PC-3 (cell line): ENCODE measurements at regions not wholly inside any gene's neighbourhood (a gene's known extent, or its start where the extent isn't known, plus 50 kb on each side); places are given as distances from the start of the nearest gene placed in this dataset.

Experiments
- ATAC-seq: fragments of 200-7000 bp; cut with Tn5 transposase; 2 replicates; pipeline ENCODE4 v1.9.1; 2020; ENCODE audit warnings: mild to moderate bottlenecking, moderate library complexity
- BruUV-seq: library from RNA; stranded (reverse); fragments of 400-500 nt; replicated peaks from 2 replicates; lab custom pipeline; 2021; lab: Mats Ljungman, UMichigan
- CTCF ChIA-PET: fragments of 300-600 bp; sonication (Branson Sonifier 250); formaldehyde crosslinking; loops from one replicate; lab custom pipeline; 2022; ENCODE audit warnings: antibody characterized with exemption; lab: Charles Lee
- POLR2A ChIA-PET: fragments of 300-600 bp; sonication (Branson Sonifier 250); formaldehyde crosslinking; loops from one replicate; lab custom pipeline; 2022; ENCODE audit warnings: antibody characterized with exemption; ENCODE audit not compliant: unreplicated experiment; lab: Charles Lee
- DNase-seq: peaks from one replicate; pipeline ENCODE4 v3.0.0-alpha.2; 2015
- H2AFZ ChIP-seq: fragments of 300-600 bp; sonication (generic); 2 replicates; pipeline ENCODE4 v1.6.0; 2016; ENCODE audit warnings: antibody characterized with exemption, low read length
- H3F3A ChIP-seq: fragments of 300-600 bp; sonication (generic); one replicate; pipeline ENCODE4 v1.6.0; 2017; ENCODE audit warnings: antibody characterized with exemption, low read length, control low read depth, mild to moderate bottlenecking; ENCODE audit not compliant: unreplicated experiment
- H3K27ac ChIP-seq: fragments of 300-600 bp; sonication (generic); 2 replicates; pipeline ENCODE4 v1.5.1; 2016; ENCODE audit warnings: mild to moderate bottlenecking, low read length
- H3K27me3 ChIP-seq: fragments of 300-600 bp; sonication (generic); 2 replicates; pipeline ENCODE4 v1.6.1; 2016; ENCODE audit warnings: low read length, mixed read lengths
- H3K36me3 ChIP-seq: fragments of 300-600 bp; sonication (generic); 2 replicates; pipeline ENCODE4 v1.6.1; 2016; ENCODE audit warnings: low read depth, mixed run types, low read length, mixed read lengths
- H3K4me1 ChIP-seq: fragments of 300-600 bp; sonication (generic); 2 replicates; pipeline ENCODE4 v1.5.1; 2016; ENCODE audit warnings: low read length; ENCODE audit not compliant: insufficient read depth
- H3K4me2 ChIP-seq: fragments of 300-600 bp; sonication (generic); 2 replicates; pipeline ENCODE4 v1.6.0; 2016; ENCODE audit warnings: low read length
- H3K4me3 ChIP-seq: fragments of 300-600 bp; sonication (generic); 2 replicates; pipeline ENCODE4 v1.5.1; 2016; ENCODE audit warnings: mild to moderate bottlenecking, low read length, mixed read lengths
- H3K79me2 ChIP-seq: fragments of 300-600 bp; sonication (generic); 2 replicates; pipeline ENCODE4 v1.6.1; 2017; ENCODE audit warnings: low read length, mixed read lengths
- H3K9ac ChIP-seq: fragments of 300-600 bp; sonication (generic); 2 replicates; pipeline ENCODE4 v1.6.0; 2016; ENCODE audit warnings: mild to moderate bottlenecking, low read length
- H3K9me2 ChIP-seq: fragments of 300-600 bp; sonication (generic); replicated peaks from 2 replicates; pipeline ENCODE4 v1.6.1; 2016; ENCODE audit warnings: mixed run types, low read length, mixed read lengths
- H3K9me3 ChIP-seq: fragments of 300-600 bp; sonication (generic); 2 replicates; pipeline ENCODE4 v1.6.1; 2016; ENCODE audit warnings: low read length, mixed read lengths
- H4K20me1 ChIP-seq: fragments of 300-600 bp; sonication (generic); 2 replicates; pipeline ENCODE4 v1.6.1; 2016; ENCODE audit warnings: low read length, mixed read lengths
- CTCF ChIP-seq: fragments of 300-600 bp; sonication (generic); conservative IDR thresholded peaks from 2 replicates; pipeline ENCODE4 v1.5.1; 2017; ENCODE audit warnings: antibody characterized with exemption, low read depth, mild to moderate bottlenecking, low read length
- EZH2 ChIP-seq: fragments of 300-600 bp; sonication (generic); IDR thresholded peaks from one replicate; pipeline ENCODE4 v1.6.1; 2017; ENCODE audit warnings: antibody characterized with exemption, mild to moderate bottlenecking, low read length; ENCODE audit not compliant: unreplicated experiment
- EZH2phosphoT487 ChIP-seq: fragments of 300-600 bp; sonication (generic); IDR thresholded peaks from 2 replicates; pipeline ENCODE4 v1.6.1; 2018; ENCODE audit warnings: mild to moderate bottlenecking, antibody characterized with exemption, low read length, borderline replicate concordance
- intact Hi-C: fragments of 100-400 bp; cut with micrococcal nuclease; formaldehyde crosslinking; loops from 2 replicates; pipeline ENCODE4 v1.9.0; 2023

GRCh38 chr3:145182196-145182911, 978.6 kb downstream of the PLOD2 start:
- no peak overlapping the region for H3K27ac ChIP-seq
- DNase-seq (no peak), ATAC-seq (no peak)
- TF ChIP-seq CTCF (no peak), EZH2 (no peak), EZH2phosphoT487 (no peak)
- H3K27me3 ChIP-seq: no peaks in the 10 kb centered on the region
- BruUV-seq: no TSS peak
- no peaks in the 10 kb centered on the region; the same call in 1 of the 2 replicates for H3K4me1 ChIP-seq
- H3K9ac ChIP-seq: no peak overlapping the region
- H4K20me1 ChIP-seq: no peaks in the 10 kb centered on the region
- no peak overlapping the region for H2AFZ ChIP-seq
- H3F3A ChIP-seq: no peaks in the 10 kb centered on the region
- H3K4me3 ChIP-seq: no peak overlapping the region
- no peaks in the 10 kb centered on the region for H3K9me2 ChIP-seq
- intact Hi-C loops: no loop called here
- 0 out of 2 replicates have a peak overlapping the region, but pooled peaks have one; percentile 5 for H3K4me2 ChIP-seq
- no peaks in the 10 kb centered on the region for H3K9me3 ChIP-seq
- ChIA-PET POLR2A (no interaction called here), CTCF (no interaction called here)
- no peaks in the 10 kb centered on the region for H3K36me3 ChIP-seq
- no peaks in the 10 kb centered on the region for H3K79me2 ChIP-seq

DNA sequence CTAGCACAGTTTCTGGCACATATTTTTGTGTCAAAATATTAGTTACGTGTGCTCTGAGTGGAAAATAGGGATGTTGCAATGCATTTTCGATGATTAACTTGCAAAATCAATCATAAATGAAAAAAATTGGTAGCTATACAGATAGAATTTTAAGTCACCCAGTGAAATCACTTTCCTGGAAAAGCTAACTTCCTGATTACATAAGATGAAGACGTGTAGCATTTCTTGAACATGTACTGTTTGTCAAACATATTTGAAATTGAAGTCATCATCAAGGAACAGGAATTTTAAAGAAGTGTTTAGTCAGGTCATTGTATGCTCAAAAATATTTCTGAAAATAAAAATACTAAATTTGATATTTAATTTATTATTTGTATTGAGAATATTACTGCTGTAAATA, 977.7 kb downstream of the PLOD2 start:
- TF ChIP-seq EZH2 (no peak), EZH2phosphoT487 (no peak), CTCF (no peak)
- no peak overlapping the region for H3K4me2 ChIP-seq
- H3K27ac ChIP-seq: no peak overlapping the region
- no peaks in the 10 kb centered on the region for H3K9me3 ChIP-seq
- no peaks in the 10 kb centered on the region; the same call in 1 of the 2 replicates for H3K4me1 ChIP-seq
- H3K9me2 ChIP-seq: no peaks in the 10 kb centered on the region
- H2AFZ ChIP-seq: no peak overlapping the region
- no peak for DNase-seq
- no peak for ATAC-seq
- no peak overlapping the region for H3K4me3 ChIP-seq
- no peak overlapping the region for H3K9ac ChIP-seq
- no TSS peak for BruUV-seq
- no peaks in the 10 kb centered on the region for H3K36me3 ChIP-seq
- H3K79me2 ChIP-seq: no peaks in the 10 kb centered on the region
- ChIA-PET CTCF (no interaction called here), POLR2A (no interaction called here)
- H3K27me3 ChIP-seq: no peaks in the 10 kb centered on the region
- intact Hi-C loops: no loop called here
- no peaks in the 10 kb centered on the region for H3F3A ChIP-seq
- H4K20me1 ChIP-seq: no peaks in the 10 kb centered on the region

DNA sequence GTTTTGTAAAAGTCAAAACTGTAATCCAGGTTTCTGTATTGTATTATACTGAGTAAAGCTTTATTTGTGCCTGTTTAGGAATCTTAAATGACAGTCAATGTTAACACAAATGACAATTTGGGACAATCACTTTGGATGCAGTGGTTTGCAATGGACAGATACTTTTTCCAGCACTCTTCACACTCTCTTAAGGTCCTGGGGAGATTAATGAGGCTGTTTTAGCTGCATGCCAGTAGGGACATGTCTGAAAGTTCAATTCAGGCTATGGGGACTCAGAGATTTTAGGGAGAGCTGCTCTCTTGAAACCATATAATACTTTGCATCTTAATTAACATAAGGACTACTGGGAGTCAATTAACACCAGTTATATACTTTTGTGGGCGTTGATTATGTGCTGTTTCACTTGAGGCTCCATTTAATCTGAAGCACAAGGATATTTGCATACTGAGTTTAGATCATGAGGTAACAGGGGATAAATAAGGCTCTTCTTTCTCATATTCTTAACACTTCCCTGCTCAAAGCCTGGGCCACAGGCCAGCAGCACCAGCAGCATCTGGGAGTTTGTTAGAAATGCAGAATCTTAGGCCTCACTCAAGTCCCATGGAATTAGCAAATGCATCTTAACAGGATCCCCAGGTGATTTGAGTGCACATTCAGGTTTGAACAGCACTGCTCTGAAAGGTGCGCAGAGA, 972.8 kb downstream of the PLOD2 start:
- no TSS peak for BruUV-seq
- Histone ChIP-seq H4K20me1 (no peaks in the 10 kb centered on the region), H3K79me2 (no peaks in the 10 kb centered on the region), H3K36me3 (no peaks in the 10 kb centered on the region), H2AFZ (no peak overlapping the region), H3F3A (no peaks in the 10 kb centered on the region), H3K27ac (no peak overlapping the region), H3K9me3 (no peaks in the 10 kb centered on the region), H3K4me1 (peaks cover 10% of the 10 kb centered on the region), H3K9me2 (no peaks in the 10 kb centered on the region), H3K27me3 (no peaks in the 10 kb centered on the region), H3K4me2 (no peak overlapping the region), H3K9ac (no peak overlapping the region), H3K4me3 (no peak overlapping the region)
- CTCF ChIA-PET: no interaction called here
- ATAC-seq (no peak), DNase-seq (no peak)
- intact Hi-C loops: no loop called here
- TF ChIP-seq CTCF (no peak), EZH2phosphoT487 (no peak), EZH2 (no peak)
- POLR2A ChIA-PET: no interaction called here
